ENCODE measurements at regions not wholly inside any gene's neighbourhood (a gene's known extent, or its start where the extent isn't known, plus 50 kb on each side); places are given as distances from the start of the nearest gene placed in this dataset.

DNA sequence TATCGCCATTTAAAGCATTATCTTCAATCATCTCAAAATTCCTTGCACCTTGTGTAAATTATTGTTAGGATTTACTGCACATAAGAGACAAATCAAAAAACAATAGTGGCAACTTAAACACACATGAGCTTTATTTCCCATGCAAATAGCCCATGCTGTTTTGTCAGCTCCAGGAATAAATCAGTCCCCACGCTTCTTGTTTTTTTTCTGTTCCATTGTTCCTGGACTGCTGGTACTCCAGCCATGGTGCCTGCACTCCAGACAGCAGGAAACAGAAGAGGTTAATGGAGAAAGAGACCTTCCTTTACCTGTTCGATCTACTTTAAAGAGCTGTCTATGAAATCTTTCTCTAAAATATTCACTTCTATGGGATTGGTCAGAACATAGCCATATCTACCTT is 1515.7 kb upstream of the TENM3 start:
- DNase-seq: no peak
- Histone ChIP-seq H3K36me3 (no peaks in the 10 kb centered on the region), H3K4me1 (no peaks in the 10 kb centered on the region), H3K27me3 (no peaks in the 10 kb centered on the region), H3K4me3 (ENCODE audit: low read depth, low read length) (no peak overlapping the region), H3K9me3 (no peaks in the 10 kb centered on the region)
- TF ChIP-seq, protein P1, sequence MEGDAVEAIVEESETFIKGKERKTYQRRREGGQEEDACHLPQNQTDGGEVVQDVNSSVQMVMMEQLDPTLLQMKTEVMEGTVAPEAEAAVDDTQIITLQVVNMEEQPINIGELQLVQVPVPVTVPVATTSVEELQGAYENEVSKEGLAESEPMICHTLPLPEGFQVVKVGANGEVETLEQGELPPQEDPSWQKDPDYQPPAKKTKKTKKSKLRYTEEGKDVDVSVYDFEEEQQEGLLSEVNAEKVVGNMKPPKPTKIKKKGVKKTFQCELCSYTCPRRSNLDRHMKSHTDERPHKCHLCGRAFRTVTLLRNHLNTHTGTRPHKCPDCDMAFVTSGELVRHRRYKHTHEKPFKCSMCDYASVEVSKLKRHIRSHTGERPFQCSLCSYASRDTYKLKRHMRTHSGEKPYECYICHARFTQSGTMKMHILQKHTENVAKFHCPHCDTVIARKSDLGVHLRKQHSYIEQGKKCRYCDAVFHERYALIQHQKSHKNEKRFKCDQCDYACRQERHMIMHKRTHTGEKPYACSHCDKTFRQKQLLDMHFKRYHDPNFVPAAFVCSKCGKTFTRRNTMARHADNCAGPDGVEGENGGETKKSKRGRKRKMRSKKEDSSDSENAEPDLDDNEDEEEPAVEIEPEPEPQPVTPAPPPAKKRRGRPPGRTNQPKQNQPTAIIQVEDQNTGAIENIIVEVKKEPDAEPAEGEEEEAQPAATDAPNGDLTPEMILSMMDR (IDR thresholded peaks at IDR 0.05; ENCODE audit: low read depth, low read length): no peak

DNA sequence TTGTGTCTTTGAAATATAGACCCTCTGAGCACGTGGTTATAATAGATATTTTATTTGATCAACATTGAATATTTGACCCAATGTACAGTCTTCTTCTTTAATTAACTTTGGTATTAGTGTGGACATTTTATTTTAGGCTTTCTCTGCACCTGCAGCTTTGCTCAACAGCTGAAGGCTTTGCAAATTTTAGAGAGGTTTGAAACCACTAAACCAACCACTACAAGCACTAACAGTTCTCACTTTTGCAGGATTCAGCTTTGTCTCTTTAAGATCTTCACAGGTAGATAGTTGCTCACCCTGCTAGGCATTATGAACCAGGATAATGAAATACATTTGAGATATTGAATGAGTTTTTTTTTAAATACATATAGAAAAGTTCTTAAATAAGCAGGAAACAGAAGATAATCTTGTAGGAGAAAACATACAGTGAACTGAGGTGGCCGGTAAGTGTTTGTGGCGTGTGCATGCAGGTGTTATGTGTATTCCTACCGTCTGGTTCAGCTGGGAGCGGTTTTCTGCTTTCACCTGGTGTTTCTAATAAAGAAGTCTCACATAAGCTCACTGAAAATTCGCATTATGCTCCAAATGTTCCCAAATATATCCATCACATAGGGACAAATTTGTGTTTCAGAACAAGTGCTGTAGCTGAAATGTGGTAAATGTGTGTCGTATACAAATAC is 1508.3 kb upstream of the TENM3 start:
- Histone ChIP-seq H3K36me3 (no peaks in the 10 kb centered on the region), H3K4me1 (no peaks in the 10 kb centered on the region), H3K9me3 (no peaks in the 10 kb centered on the region; the same call in 1 of the 2 replicates), H3K4me3 (ENCODE audit: low read depth, low read length) (no peak overlapping the region), H3K27me3 (no peaks in the 10 kb centered on the region)
- TF ChIP-seq, protein P1 (IDR thresholded peaks at IDR 0.05; ENCODE audit: low read depth, low read length): no peak
- DNase-seq: no peak

DNA sequence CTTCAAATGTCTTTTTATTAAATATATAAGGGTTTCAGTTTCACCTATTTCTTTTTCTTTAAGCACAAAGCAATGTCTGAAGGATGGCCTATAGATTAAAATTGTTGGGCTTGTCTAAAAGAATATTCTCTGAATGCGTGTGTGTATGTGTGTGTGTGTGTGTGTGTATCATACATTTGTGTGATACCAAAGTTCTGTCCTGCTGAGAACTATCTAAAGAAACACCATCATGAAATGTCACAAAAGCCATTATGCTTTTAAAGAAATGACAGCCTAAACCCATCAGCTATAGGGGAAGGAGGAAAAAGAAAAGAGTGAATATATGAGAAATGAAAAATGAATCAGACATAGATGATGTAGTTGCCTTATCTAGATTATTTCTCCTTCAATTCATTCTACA is 1501.5 kb upstream of the TENM3 start:
- Histone ChIP-seq H3K4me3 (ENCODE audit: low read depth, low read length) (no peak overlapping the region), H3K27me3 (no peaks in the 10 kb centered on the region), H3K9me3 (no peaks in the 10 kb centered on the region; the same call in 1 of the 2 replicates), H3K4me1 (no peaks in the 10 kb centered on the region), H3K36me3 (no peaks in the 10 kb centered on the region)
- TF ChIP-seq, protein P1 (IDR thresholded peaks at IDR 0.05; ENCODE audit: low read depth, low read length): no peak
- DNase-seq: no peak

DNA sequence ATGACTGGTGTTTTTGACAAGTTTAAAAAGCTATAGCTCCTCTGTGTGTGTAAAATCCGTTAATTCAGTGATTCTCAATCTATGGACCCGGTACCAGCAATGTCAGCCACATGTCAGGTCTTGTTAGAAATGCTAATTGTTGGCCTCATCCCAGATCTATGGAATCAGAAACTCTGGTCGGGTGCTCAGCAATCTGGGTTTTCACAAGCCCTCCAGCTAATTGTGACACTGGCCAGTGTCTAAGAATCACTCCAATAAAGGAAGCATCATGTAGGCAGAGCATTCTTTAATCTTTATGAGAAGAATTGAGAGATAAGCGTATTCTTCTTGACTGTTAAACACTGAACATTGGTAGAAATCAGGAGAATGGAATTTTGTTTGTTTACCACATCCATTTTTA is 1498.2 kb upstream of the TENM3 start:
- Histone ChIP-seq H3K4me1 (no peaks in the 10 kb centered on the region), H3K4me3 (ENCODE audit: low read depth, low read length) (no peak overlapping the region), H3K36me3 (no peaks in the 10 kb centered on the region), H3K9me3 (no peaks in the 10 kb centered on the region), H3K27me3 (no peaks in the 10 kb centered on the region)
- DNase-seq: no peak
- TF ChIP-seq, protein P1 (IDR thresholded peaks at IDR 0.05; ENCODE audit: low read depth, low read length): no peak

DNA sequence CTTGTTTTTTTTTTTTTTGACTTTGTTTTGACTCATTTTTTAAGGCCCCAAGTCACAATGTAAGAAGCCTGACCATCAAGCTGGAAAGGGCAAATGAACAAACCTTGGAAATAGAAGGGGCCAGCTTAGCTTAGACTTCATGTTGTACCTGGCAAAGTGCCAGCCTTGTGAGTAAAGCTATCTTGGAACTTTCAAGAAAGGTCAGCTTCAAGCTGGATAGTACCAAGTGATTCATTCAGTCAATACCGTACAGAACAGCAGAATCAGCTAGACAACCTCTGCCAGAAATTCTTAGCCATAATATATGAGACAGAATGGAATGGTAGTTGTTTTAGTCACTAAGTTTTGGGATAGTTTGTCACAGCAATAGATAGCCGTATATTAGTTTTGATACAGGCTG is 1492.2 kb upstream of the TENM3 start:
- no peak for DNase-seq
- H3K4me1 ChIP-seq: no peaks in the 10 kb centered on the region
- no peaks in the 10 kb centered on the region for H3K36me3 ChIP-seq
- no peaks in the 10 kb centered on the region for H3K9me3 ChIP-seq
- TF ChIP-seq, protein P1 (IDR thresholded peaks at IDR 0.05; ENCODE audit: low read depth, low read length): no peak
- H3K4me3 ChIP-seq (ENCODE audit: low read depth, low read length): no peak overlapping the region
- no peaks in the 10 kb centered on the region for H3K27me3 ChIP-seq

DNA sequence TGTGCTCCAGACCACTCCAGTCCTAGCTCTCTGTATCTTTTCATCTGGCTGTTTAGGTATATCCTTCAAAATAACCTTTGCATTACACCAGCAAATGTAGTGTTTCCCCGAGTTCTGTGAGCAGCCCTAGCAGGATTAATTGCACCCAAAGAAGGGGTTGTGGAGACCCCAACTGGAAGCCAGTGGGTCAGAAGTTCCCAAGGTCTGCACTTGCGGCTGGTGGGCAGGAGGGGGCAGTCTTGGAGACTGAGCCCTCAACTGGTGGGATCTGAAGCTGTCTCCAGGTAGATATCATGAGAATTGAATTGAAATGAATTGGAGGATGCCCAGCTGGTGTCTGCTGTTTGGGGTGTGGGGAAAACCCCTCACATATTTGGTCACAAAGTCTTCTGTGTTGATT is 1485.3 kb upstream of the TENM3 start:
- H3K4me1 ChIP-seq: no peaks in the 10 kb centered on the region
- no peaks in the 10 kb centered on the region for H3K27me3 ChIP-seq
- TF ChIP-seq, protein P1 (IDR thresholded peaks at IDR 0.05; ENCODE audit: low read depth, low read length): no peak
- H3K9me3 ChIP-seq: no peaks in the 10 kb centered on the region
- DNase-seq: no peak
- H3K36me3 ChIP-seq: no peaks in the 10 kb centered on the region
- H3K4me3 ChIP-seq (ENCODE audit: low read depth, low read length): no peak overlapping the region
